ENCODE measurements at regions not wholly inside any gene's neighbourhood (a gene's known extent, or its start where the extent isn't known, plus 50 kb on each side); places are given as distances from the start of the nearest gene placed in this dataset.

GRCh38 chr5:135242866-135243555 is 156.0 kb downstream of the MACROH2A1 start (continued):
- TF ChIP-seq PRDM15 (CRISPR knock-in tag; IDR thresholded peaks at IDR 0.05) (no peak), STAT1 (conservative IDR thresholded peaks at IDR 0.05) (no peak), ZBTB40 (IDR thresholded peaks at IDR 0.05; ENCODE audit: borderline replicate concordance) (no peak), RELB (IDR thresholded peaks at IDR 0.05; ENCODE audit: low read depth) (no peak), KDM1A (IDR thresholded peaks at IDR 0.05; ENCODE audit: borderline replicate concordance) (no peak), CBFB (IDR thresholded peaks at IDR 0.05; ENCODE audit: low read depth) (no peak), ZNF687 (IDR thresholded peaks at IDR 0.05) (no peak), USF1 (IDR thresholded peaks at IDR 0.05; ENCODE audit: borderline replicate concordance, extremely low read length, insufficient read depth, low read depth, low read length) (no peak)
